Activated CD4-positive, alpha-beta T cell treated with anti-CD3 and anti-CD28 coated beads for 36 hours (primary cell): ENCODE measurements at regions not wholly inside any gene's neighbourhood (a gene's known extent, or its start where the extent isn't known, plus 50 kb on each side); places are given as distances from the start of the nearest gene placed in this dataset.

Source experiments
- ATAC-seq: fragments of 200-7000 bp; cut with Tn5 transposase; one replicate; pipeline ENCODE4 v1.10.0; 2021; ENCODE audit warnings: mild to moderate bottlenecking, moderate library complexity
- CTCF ChIA-PET: fragments of 350-600 bp; sonication (Branson Sonifier 250); formaldehyde crosslinking; loops from one replicate; lab custom pipeline; 2021; ENCODE audit warnings: antibody characterized with exemption; lab: Charles Lee
- POLR2A ChIA-PET: fragments of 350-600 bp; sonication (Branson Sonifier 250); formaldehyde crosslinking; loops from one replicate; lab custom pipeline; 2021; ENCODE audit warnings: antibody characterized with exemption, inconsistent platforms; lab: Charles Lee
- DNase-seq: peaks from one replicate; pipeline ENCODE4 v3.0.0-alpha.2; 2020
- H3K27ac Mint-ChIP-seq: one replicate; pipeline ENCODE4 v1.8.0; 2021; ENCODE audit warnings: mixed read lengths
- H3K27me3 Mint-ChIP-seq: one replicate; pipeline ENCODE4 v1.8.0; 2021; ENCODE audit warnings: mixed read lengths
- H3K36me3 Mint-ChIP-seq: one replicate; pipeline ENCODE4 v1.8.0; 2021; ENCODE audit warnings: low read depth, mixed read lengths
- H3K4me1 Mint-ChIP-seq: one replicate; pipeline ENCODE4 v1.8.0; 2021; ENCODE audit warnings: mixed read lengths
- H3K4me3 Mint-ChIP-seq: one replicate; pipeline ENCODE4 v1.8.0; 2021; ENCODE audit warnings: mild to moderate bottlenecking, moderate library complexity, mixed read lengths
- H3K9me3 Mint-ChIP-seq: one replicate; pipeline ENCODE4 v1.8.0; 2021; ENCODE audit warnings: low read depth, mixed read lengths
- intact Hi-C, 2 experiments: fragments of 100-400 bp; cut with DNase I in 1 of 2; cut with micrococcal nuclease in 1 of 2; formaldehyde crosslinking; loops; one replicate each; pipeline versions ENCODE4 v1.14.2 to v1.15.1; 2022 to 2024; cut with DNase I, micrococcal nuclease

DNA sequence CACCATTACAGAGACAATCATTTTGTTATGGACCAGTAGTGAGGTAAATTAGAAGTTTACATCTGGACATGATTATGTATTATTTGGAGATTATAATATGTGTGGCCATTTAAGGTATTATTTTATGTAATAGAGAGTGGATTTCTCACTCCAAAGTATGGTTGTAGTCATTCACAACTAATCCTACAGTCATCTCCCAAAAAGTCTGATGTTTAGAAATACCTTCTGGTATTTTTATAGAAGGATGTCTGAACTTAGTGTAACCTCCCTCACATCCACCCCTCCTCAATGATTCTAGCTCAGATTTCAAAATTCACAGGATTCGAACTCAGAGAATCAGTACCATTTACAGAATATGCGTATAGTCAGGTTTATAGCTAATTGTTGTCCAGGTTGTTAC is 346.6 kb upstream of the MEIS2 start:
- no peak for DNase-seq
- Mint-ChIP-seq H3K27ac (no peak overlapping the region), H3K4me1 (no peaks in the 10 kb centered on the region), H3K9me3 (peaks cover 7% of the 10 kb centered on the region), H3K4me3 (no peak overlapping the region), H3K36me3 (no peaks in the 10 kb centered on the region), H3K27me3 (no peaks in the 10 kb centered on the region)
- CTCF ChIA-PET = no interaction called here
- intact Hi-C loops = no loop called here
- POLR2A ChIA-PET = no interaction called here
- no peak for ATAC-seq

DNA sequence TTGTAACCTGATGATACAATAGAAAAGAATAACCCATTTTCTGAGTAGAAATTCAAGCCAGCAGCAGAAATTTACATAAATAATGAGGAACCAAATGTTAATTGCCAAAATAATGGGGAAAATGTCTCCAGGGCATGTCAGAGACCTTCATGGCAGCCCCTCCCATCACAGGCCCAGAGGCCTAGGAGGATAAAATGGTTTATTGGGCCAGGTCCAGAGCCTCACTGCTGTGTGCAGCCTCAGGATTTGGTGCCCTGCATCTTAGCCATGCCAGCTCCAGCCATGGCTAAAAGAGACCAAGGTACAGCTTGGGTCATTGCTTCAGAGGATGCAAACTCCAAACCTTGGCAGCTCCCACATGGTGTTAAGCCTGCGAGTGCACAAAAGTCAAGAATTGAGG is 352.1 kb upstream of the MEIS2 start:
- Mint-ChIP-seq H3K4me3 (no peak overlapping the region), H3K4me1 (no peaks in the 10 kb centered on the region), H3K27me3 (no peaks in the 10 kb centered on the region), H3K36me3 (no peaks in the 10 kb centered on the region), H3K27ac (no peak overlapping the region), H3K9me3 (peaks cover 7% of the 10 kb centered on the region)
- DNase-seq (no peak), ATAC-seq (no peak)
- intact Hi-C loops = no loop called here
- ChIA-PET CTCF (no interaction called here), POLR2A (no interaction called here)

DNA sequence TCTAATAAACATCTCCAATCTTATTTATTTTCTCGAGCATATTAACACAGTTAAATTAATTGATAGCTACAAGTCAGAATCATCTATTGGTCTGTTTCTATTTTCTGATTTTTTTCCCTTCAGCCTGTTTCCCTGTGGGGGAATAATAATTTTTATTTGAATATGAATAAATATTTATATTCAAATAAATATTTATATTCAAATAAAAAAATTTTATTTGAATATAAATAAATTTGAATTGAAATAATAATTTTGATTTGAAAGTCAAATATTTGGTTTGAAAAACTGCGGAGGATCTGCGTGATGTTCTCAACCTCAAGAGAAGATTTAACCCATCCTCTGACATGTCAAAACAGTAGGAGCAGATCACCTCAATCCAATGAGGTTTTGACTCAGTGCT is 380.1 kb upstream of the MEIS2 start:
- Mint-ChIP-seq H3K4me1 (no peaks in the 10 kb centered on the region), H3K4me3 (no peak overlapping the region), H3K36me3 (no peaks in the 10 kb centered on the region), H3K27me3 (no peaks in the 10 kb centered on the region), H3K9me3 (peaks cover 5% of the 10 kb centered on the region), H3K27ac (no peak overlapping the region)
- DNase-seq (no peak), ATAC-seq (no peak)
- intact Hi-C loops = no loop called here
- POLR2A ChIA-PET = no interaction called here
- CTCF ChIA-PET = interaction anchor here (0.6 kb wide), 1 partner anchor 597 kb away, joined by 3 read pairs; no protein-coding TSS in a partner anchor

DNA sequence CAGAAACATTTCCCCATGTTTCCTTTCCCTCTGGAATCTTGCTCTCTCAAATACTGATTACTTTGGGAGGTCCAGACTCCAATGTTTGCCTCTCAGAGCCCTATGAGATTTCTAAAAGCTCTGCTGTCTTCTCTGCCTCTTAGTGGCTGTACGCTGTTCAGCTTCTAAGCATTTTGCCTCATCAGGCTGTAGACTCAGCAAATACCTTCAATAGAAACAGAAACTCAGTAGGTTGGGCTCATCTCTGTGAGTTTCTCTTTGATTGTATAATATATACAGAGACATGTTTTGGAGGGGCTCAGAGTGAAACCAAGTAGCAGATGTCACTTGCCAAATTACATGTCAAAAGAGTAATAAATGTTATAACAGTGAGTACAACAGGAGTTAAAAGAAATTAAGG is 380.8 kb upstream of the MEIS2 start:
- ChIA-PET POLR2A (no interaction called here), CTCF (no interaction called here)
- DNase-seq (no peak), ATAC-seq (no peak)
- H3K36me3 Mint-ChIP-seq = no peaks in the 10 kb centered on the region
- no peaks in the 10 kb centered on the region for H3K27me3 Mint-ChIP-seq
- no peak overlapping the region for H3K27ac Mint-ChIP-seq
- no peaks in the 10 kb centered on the region for H3K4me1 Mint-ChIP-seq
- H3K4me3 Mint-ChIP-seq = no peak overlapping the region
- peaks cover 5% of the 10 kb centered on the region for H3K9me3 Mint-ChIP-seq
- intact Hi-C loops = no loop called here

DNA sequence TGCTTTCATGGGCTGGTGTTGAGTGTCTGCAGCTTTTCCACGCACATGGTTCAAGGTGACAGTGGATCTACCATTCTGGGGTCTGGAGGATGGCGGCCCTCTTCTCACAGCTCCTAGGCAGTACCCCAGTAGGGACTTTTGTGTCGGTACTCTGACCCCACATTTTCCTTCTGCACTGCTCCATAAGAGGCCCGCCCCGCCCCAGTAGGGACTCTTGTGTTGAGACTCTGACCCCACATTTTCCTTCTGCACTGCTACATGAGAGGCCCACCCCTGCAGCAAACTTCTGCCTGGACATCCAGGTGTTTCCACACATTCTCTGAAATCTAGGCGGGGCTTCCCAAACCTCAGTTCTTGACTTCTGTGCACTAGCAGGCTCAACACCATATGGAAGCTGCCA is 383.4 kb upstream of the MEIS2 start:
- Mint-ChIP-seq H3K4me3 (no peak overlapping the region), H3K27ac (no peak overlapping the region), H3K27me3 (no peaks in the 10 kb centered on the region), H3K36me3 (no peaks in the 10 kb centered on the region), H3K9me3 (peaks cover 5% of the 10 kb centered on the region), H3K4me1 (no peaks in the 10 kb centered on the region)
- ATAC-seq (no peak), DNase-seq (no peak)
- ChIA-PET CTCF (no interaction called here), POLR2A (no interaction called here)
- intact Hi-C loops = no loop called here

DNA sequence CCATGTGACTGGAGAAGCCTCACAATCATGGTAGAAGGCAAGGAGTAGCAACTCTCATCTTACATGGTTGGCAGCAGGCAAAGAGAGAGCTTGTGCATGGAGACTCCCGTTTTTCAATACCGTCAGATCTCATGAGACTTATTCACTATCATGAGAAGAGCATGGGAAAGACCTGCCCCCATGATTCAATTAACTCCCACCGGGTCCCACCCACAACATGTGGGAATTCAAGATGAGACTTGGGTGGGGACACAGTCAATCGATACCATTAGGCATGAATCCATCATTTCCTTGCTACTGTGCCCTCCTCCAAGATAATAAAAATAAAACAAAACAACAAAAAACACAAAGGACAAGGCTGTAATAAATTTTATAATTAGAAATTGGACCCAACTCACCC is 384.7 kb upstream of the MEIS2 start:
- H3K27me3 Mint-ChIP-seq = no peaks in the 10 kb centered on the region
- DNase-seq (no peak), ATAC-seq (no peak)
- no peak overlapping the region for H3K4me3 Mint-ChIP-seq
- intact Hi-C loops = no loop called here
- no peak overlapping the region for H3K27ac Mint-ChIP-seq
- no peaks in the 10 kb centered on the region for H3K4me1 Mint-ChIP-seq
- POLR2A ChIA-PET = no interaction called here
- H3K36me3 Mint-ChIP-seq = no peaks in the 10 kb centered on the region
- peaks cover 9% of the 10 kb centered on the region for H3K9me3 Mint-ChIP-seq
- CTCF ChIA-PET = no interaction called here

DNA sequence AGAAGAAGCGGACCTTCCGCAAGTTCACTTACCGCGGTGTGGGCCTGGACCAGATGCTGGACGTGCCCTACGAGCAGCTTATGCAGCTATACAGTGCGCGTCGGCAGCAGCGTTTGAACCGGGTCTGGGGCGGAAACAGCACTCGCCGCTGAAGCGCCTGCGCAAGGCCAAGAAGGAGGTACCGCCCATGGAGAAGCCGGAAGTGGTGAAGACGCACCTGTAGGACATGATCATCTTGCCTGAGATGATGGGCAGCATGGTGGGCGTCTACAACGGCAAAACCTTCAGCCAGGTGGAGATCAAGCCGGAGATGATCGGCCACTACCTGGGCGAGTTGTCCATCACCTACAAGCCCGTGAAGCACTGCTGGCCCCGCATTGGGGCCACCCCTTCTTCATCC is 390.4 kb upstream of the MEIS2 start:
- Mint-ChIP-seq H3K4me3 (no peak overlapping the region), H3K27me3 (no peaks in the 10 kb centered on the region), H3K4me1 (no peaks in the 10 kb centered on the region), H3K36me3 (no peaks in the 10 kb centered on the region), H3K9me3 (peaks cover 8% of the 10 kb centered on the region), H3K27ac (no peak overlapping the region)
- no peak for ATAC-seq
- intact Hi-C loops = no loop called here
- no peak for DNase-seq
- ChIA-PET POLR2A (no interaction called here), CTCF (no interaction called here)

DNA sequence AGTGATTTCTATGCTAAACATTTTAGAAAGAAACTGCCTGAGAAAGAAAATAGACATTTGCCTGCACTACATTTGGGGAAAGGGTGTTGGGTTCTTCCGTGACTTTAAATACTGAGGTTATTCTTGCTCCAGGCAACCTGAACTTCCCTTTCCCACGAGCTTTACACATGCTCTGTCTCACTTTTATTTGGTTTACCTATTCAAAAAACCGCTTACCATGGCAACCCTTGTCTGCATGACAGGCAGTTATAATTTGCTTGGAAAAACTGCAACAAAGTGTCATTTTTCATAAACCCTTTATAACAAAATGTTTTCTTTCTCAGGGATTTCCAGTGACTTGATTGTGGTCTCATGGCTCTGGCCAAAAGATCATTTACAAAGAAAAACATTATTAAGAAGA is 416.3 kb upstream of the MEIS2 start:
- CTCF ChIA-PET = no interaction called here
- POLR2A ChIA-PET = no interaction called here
- no peaks in the 10 kb centered on the region for H3K36me3 Mint-ChIP-seq
- peaks cover 2% of the 10 kb centered on the region for H3K9me3 Mint-ChIP-seq
- H3K27me3 Mint-ChIP-seq = no peaks in the 10 kb centered on the region
- DNase-seq (no peak), ATAC-seq (no peak)
- intact Hi-C loops = no loop called here
- no peaks in the 10 kb centered on the region for H3K4me1 Mint-ChIP-seq
- no peak overlapping the region for H3K27ac Mint-ChIP-seq
- no peak overlapping the region for H3K4me3 Mint-ChIP-seq

DNA sequence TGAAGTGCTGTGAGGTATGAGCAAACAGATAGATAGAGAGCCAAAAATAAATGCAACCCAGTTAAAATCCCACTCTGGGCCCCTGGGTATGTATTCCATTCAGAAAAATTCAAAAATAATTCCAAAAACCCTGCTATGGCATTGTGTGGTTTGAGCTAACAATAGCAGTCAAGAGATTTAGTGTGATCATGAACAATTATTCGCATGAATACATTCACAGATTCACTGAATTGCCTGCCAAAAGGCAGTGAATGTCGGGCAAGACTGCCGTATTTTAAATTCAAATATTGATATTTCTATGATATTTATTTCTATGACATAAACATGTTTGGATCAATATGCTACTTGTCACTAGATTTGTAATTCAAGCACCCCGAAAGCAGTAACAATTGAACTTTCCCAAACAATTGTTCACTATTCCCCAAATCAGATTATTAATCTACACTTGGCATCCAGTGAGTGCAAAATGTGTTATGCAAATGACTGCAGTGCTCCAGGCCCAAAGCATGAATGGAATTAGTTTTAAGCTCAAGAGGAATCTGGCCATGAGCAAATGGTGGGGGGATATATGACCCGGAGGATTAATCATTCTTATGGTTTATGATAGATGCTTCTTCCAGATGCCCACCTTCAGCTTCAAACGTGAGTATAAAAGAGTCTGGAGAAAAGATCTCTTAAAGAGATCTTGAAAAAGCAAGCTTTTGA is 417.0 kb upstream of the MEIS2 start:
- POLR2A ChIA-PET = no interaction called here
- DNase-seq = no peak
- ATAC-seq = no peak
- H3K27me3 Mint-ChIP-seq = no peaks in the 10 kb centered on the region
- no peaks in the 10 kb centered on the region for H3K4me1 Mint-ChIP-seq
- H3K9me3 Mint-ChIP-seq = peaks cover 2% of the 10 kb centered on the region
- H3K27ac Mint-ChIP-seq = no peak overlapping the region
- intact Hi-C loops = no loop called here
- no peak overlapping the region for H3K4me3 Mint-ChIP-seq
- CTCF ChIA-PET = interaction anchor here (1.2 kb wide), 1 partner anchor 11 kb away, joined by 5 read pairs; no protein-coding TSS in a partner anchor
- no peaks in the 10 kb centered on the region for H3K36me3 Mint-ChIP-seq

DNA sequence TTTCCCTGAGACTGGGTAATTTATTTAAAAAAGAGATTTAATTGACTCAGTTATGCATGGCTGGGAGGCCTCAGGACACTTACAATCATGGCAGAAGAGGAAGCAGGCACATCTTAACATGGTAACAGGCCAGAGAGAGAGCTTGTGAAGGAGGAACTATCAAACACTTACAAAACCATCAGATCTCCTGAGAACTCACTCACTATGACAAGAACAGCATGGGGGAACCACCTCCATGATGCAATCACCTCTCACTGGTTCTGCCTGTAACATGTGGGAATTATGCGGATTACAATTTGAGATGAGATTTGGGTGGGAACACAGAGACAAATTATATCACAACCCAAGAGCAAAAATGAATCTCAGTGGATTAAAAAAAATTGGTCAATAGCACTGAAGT is 416.0 kb upstream of the TMCO5A start:
- no peaks in the 10 kb centered on the region for H3K36me3 Mint-ChIP-seq
- H3K27me3 Mint-ChIP-seq = no peaks in the 10 kb centered on the region
- no peak overlapping the region for H3K4me3 Mint-ChIP-seq
- H3K4me1 Mint-ChIP-seq = no peaks in the 10 kb centered on the region
- intact Hi-C loops = no loop called here
- CTCF ChIA-PET = interaction anchor here (0.5 kb wide), 1 partner anchor 765 kb away, joined by 3 read pairs; no protein-coding TSS in a partner anchor
- H3K27ac Mint-ChIP-seq = no peak overlapping the region
- ATAC-seq (no peak), DNase-seq (no peak)
- H3K9me3 Mint-ChIP-seq = peaks cover 2% of the 10 kb centered on the region
- POLR2A ChIA-PET = no interaction called here

DNA sequence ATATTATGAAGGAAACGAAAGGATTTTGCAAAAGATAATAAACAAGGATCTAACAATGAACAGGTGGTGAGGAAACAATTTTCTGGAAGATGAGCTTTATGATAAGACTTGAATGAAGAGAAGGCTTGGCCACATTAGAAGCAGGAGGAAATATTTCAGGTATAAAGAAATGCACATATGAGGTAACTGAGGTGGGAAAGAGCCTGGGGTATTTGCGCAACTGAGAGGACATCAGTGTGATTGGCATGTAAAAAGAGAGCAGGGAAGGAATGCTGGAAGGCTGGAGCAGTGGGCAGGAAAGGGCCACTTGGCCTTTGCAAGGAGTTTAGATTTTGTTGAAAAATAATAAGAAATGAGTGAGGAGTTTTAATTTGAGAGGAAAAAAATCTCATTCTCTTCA is 414.4 kb upstream of the TMCO5A start:
- Mint-ChIP-seq H3K36me3 (no peaks in the 10 kb centered on the region), H3K4me3 (no peak overlapping the region), H3K4me1 (no peaks in the 10 kb centered on the region), H3K27ac (no peak overlapping the region), H3K27me3 (no peaks in the 10 kb centered on the region), H3K9me3 (peaks cover under 1% of the 10 kb centered on the region)
- POLR2A ChIA-PET = no interaction called here
- DNase-seq (no peak), ATAC-seq (no peak)
- CTCF ChIA-PET = no interaction called here
- intact Hi-C loops = no loop called here

DNA sequence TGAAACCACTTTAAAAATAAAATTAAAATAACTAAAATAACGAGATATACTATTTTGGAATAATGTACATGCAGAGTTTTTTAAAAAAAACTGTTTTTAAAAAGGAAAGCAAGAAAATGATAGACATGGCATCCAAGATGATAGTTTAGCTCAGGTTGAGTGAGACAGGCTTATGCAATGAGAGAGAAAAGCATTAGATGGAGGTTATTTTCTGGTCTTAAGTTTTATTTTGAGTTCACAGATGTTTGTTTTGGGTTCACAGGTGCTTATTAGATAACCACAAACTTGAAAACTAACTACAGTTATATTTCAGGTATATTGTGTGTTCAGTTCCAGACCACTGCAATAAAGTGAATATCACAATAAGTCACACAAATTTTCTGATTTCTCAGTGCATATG is 413.6 kb upstream of the TMCO5A start:
- Mint-ChIP-seq H3K27me3 (no peaks in the 10 kb centered on the region), H3K4me1 (no peaks in the 10 kb centered on the region), H3K9me3 (peaks cover 2% of the 10 kb centered on the region), H3K36me3 (no peaks in the 10 kb centered on the region), H3K27ac (no peak overlapping the region), H3K4me3 (no peak overlapping the region)
- POLR2A ChIA-PET = no interaction called here
- DNase-seq (no peak), ATAC-seq (no peak)
- CTCF ChIA-PET = no interaction called here
- intact Hi-C loops = no loop called here
